AML-193 (cell line): ENCODE measurements at regions not wholly inside any gene's neighbourhood (a gene's known extent, or its start where the extent isn't known, plus 50 kb on each side); places are given as distances from the start of the nearest gene placed in this dataset.
"Not testable (repeated sequence)": the region's sequence is repeated elsewhere in the genome, so short reads cannot be mapped to it uniquely, and the experiment has no call there.

Source experiments
- DNase-seq, 2 experiments: peaks; one replicate each; lab custom pipeline; 2025; lab: John Stamatoyannopoulos, UW

DNA sequence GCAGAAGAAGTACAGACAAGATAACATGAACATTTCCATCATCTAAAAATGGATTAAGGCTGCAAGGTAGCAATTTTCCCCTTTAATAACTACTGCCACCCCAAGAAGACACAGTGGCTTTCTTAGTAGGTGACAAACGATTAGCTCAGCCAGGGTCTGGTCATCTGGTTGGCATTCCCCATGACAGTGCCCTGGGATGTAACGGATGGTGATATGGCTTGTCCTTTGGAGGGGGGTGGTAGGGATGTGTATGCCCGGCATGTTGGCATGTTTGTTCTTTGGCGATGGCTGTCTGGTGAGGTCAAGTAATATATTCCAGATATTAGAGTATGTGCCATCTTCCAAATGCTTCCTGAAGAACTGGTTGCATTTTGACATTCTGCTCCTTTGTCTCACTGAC is 135.6 kb upstream of the ZNF536 start:
- DNase-seq = no peak

DNA sequence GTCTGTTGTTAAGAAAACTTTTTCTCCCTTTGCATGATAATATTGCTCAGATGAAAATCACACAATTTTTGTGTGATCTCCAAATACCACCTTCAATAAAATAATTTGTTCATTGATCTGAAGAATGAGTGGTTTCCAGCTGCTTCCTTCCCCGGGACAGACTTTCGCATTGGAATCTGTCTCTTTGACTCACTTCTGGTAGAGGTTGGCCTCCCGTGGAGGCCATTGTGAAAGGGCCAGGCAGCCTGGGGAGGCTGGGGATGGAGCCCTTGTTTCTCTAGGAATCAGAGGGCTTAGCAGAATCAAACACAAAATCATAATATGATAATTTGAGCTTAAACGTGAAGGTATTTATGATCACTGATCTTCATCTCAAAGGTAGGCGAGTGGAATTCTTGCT is 135.0 kb upstream of the ZNF536 start:
- no peak for DNase-seq

GRCh38 chr19:30240904-30241695 is 131.1 kb upstream of the ZNF536 start:
- no peak for DNase-seq

DNA sequence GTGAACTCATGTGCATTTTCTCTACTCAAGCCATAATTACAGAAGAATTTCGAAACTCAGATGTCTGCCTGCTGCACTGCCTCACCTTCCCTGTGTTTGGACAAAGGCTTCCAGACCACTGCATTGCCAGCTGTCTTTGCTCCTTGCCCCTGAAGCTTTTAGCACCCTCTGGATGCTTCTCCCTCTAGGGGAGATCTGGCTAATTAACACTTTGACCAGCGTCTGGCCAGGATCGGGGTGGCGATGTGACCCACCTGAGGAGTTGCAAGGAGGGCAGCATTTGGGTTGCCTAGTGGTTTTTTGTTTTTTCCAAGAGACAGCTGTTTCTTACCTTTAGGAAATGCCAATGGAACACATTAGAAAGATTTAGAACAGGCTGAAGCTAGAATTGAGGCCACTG is 127.7 kb upstream of the ZNF536 start:
- no peak for DNase-seq

GRCh38 chr19:30245401-30246039 is 126.7 kb upstream of the ZNF536 start:
- no peak for DNase-seq

DNA sequence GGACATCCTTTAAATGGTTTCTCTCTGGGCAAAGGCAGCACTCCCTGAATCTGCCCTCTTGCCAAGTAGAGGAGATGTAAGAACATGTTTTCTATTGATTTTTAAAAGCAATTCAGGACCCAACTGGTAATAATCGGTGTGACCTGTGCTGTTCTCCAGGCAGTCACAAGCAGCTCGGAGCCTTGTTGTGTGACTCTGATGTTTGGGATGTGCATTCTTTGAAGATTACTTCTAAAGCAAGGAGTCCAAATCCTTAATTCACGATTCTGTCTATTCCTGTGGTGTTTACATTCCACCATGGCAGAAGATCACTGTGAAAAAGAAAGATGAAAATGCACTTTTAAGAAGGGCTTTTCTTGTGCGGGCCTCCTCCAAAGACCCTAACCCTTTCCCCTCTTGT is 122.3 kb upstream of the ZNF536 start:
- no peak for DNase-seq

DNA sequence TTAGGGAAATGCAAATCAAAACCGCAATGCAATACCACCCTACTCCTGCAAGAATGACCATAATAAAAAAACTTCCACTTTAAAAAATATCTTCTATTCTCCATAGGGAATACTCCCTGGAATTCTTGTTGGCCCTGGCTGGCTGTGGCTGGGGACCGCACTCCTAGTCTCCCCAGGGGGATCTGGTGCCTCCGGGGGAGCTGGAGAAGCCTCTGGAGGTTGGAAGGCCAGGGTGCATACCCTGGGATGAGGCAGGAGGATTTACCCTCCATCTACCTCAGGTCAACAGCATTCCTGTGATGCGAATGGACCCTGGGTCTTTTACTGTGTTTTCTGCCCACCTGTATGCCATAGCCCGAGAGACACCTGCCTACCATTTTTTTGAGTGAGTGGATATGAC is 120.0 kb upstream of the ZNF536 start:
- no peak for DNase-seq

GRCh38 chr19:30253581-30253996 is 118.6 kb upstream of the ZNF536 start:
- no peak for DNase-seq

DNA sequence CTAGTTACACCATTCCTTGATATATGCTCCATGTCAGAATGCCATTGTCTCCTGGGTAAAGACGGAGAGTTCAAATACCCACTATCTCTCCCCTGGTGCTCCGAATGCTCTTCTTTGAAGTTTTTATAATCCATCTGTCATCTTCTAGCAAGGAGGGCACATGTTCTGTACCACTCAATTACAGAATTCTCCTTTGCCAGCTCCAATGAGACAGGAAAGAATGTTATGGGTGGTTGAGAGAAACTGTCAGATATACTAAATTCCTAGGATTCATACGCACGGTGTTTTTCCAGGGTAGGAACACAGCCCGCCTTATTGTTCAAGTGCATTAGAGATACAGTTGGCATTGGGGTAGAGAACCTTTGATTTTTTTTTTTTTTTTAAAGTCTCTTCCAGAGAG is 118.0 kb upstream of the ZNF536 start:
- DNase-seq = no peak

- no peak for DNase-seq
These were observed 117.4 kb upstream of the ZNF536 start for GRCh38 chr19:30254789-30255188.

DNA sequence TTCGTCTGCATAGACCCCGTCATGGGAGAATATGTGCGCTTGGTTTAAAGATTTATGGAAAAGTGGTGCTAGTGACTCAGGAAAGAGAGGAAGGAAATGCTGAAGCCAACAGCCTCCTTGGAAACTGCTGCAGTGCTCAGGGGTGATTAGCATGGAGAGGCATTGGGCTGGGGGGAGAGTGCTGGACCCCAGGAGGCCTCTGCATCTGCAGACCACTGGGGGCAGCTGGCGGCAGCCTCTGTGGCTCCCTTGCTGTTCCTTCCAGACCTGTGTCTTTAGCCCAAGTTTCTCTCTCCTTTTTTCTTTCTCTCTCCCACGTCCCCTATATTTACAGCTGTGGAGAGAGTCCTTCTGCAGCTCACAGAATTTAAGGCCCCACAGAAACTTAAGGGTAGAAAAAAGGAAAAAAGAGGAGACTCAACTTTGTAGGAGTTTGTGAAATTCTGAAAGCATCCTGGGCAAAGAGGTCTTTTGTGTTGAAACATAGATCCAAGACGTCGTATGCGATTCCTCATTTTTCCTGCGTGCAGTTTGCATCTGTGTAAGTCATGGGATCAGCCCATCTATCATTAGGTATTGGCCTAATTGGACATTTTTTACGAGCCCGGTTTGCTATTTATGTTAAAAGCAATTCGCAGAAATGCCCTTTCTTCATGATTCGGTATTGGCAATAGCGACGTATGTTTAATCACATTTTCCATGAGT is 116.2 kb upstream of the ZNF536 start:
- no peak for DNase-seq

DNA sequence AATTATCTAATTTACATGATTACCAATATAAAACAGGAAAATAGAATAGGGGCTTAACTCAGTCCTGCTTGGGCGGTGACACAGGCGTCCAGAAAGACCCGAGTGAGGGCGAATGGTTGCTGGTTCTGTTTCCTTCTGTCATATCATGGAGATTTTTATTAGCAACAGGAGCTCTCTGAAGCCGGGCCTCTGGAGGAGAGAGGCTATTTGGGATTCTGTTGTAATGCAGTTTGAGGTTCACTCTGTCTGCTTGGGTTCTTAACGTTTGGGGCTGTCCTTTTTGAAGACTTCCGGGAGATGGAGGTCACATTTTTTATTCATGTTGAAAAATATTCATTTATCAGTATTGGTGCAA is 115.7 kb upstream of the ZNF536 start:
- no peak for DNase-seq

GRCh38 chr19:30263830-30264381 is 108.3 kb upstream of the ZNF536 start:
- DNase-seq = no peak

DNA sequence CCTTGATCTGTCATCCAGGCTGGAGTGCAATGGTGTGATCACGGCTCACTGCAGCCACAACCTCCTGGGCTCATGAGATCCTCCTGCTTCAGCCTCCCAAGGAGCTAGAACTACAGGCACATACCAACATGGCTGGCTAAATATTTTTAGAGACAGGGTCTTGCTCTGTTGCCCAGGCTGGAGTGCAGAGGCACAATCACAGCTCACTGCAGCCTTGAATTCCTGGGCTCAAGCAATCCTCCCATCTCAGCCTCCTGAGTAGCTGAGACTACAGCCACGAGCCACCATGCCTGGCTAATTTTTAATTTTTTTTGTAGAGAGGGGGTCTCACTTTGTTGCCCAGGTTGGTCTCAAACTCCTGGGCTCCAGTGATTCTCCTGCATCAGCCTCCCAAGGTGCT is 106.3 kb upstream of the ZNF536 start:
- DNase-seq = not testable (repeated sequence)

- no peak for DNase-seq
These were observed 105.5 kb upstream of the ZNF536 start for GRCh38 chr19:30266687-30267086.

GRCh38 chr19:30267332-30267731 is 104.9 kb upstream of the ZNF536 start:
- DNase-seq = no peak

DNA sequence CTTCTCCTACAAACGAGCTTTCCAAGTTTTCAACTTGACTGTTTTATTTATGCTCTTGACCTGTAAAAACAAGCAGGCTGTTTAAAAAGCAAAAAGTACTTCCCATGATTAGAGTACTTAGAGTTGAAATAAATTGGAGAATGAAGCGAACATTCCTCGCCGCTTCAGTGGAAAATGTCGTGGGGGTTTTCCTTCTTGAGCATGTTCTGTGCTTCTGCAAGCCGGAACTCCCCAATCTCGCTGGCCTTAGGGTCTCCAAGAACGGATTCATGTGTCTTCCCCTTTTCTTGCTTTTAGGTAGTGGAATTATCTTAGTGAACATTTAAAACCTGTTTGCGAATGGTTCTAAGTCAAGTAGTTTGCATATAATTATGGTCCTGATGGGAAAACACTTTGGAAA is 103.6 kb upstream of the ZNF536 start:
- no peak for DNase-seq

DNA sequence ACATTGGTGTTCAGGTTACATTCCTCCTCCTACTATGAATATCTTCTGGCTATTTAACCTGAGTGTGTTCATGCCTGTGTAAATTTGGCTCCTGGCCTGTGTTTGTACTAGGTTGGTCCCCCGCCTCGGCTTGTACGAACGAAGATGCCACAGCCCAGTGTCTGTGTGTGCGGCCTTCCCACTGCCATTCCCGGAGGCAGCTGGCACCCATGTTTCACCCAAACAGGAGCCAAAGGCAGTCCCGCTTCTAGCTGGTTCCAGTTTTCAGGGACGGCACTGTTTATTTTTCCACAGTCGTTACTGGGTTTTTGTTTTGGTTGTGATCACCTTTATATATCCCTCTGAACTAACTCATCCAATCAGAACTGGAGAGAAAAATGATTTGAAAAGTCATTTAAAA is 102.5 kb upstream of the ZNF536 start:
- no peak for DNase-seq

- no peak for DNase-seq
These were observed 100.4 kb upstream of the ZNF536 start for GRCh38 chr19:30271816-30272215.

DNA sequence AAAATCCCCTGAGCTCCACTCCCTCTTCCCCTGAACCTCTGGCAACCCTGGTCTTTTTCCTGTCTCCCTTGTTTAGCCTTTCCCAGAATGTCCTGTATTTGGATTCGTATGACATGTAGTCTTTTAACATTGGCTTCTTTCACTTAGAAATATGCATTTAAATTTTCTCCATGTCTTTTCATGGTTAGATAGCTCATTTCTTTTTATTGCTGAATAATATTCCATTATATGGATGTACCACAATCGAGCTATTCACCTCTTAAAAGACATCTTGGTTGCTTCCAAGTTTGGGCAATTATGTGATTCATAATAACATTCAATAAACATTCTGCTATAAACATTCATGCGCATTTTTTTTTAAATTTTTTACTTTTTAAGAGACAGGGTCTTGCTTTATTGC is 99.6 kb upstream of the ZNF536 start:
- DNase-seq = no peak

DNA sequence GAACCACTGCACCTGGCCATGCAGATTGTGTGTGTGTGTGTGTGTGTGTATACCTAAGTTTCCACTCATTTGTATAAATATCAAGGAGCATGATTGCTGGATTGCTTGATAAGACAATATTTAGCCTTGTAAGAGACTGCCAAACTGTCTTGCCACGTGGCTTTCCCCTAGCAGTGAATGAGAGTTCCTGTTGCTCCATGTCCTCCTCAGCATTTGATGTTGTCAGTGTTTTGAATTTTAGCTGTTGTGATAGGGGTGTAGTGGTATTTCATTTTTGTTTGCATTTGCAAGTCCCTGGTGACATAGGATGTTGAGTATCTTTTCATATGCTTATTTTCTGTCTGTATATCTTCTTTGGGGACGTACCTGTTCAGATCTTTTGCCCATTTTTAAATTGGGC is 99.0 kb upstream of the ZNF536 start:
- no peak for DNase-seq

DNA sequence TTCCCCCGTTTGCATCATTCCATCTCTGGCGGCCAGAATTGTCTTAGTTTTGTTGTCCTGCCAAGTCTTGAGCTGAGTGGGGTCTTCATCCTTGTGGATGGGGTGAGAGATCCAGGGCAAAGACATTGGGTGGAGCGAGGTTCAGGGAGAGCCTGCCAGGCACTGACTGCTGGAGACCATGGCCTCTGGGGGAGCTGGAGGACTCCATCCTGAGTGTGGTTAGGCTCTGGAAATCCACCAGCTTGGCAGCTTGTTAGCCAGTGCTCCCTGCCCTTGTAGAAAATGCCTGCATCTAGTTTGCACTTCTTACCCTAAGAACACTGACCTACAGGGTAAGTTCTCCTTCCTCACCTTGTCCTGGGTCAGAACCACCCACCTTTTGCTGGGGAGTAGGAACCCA is 97.2 kb upstream of the ZNF536 start:
- DNase-seq = no peak
